Neuronal stem cell (in vitro differentiated cells): ENCODE measurements at regions not wholly inside any gene's neighbourhood (a gene's known extent, or its start where the extent isn't known, plus 50 kb on each side); places are given as distances from the start of the nearest gene placed in this dataset.
A peak's percentile ranks its signal among the peaks of the same experiment; 100 is the strongest.

ENCODE experiments used
- DNase-seq: peaks from one replicate; pipeline ENCODE4 v3.0.0-alpha.2; 2013; ENCODE audit warnings: low spot score
- H2AFZ ChIP-seq: one replicate; pipeline ENCODE4 v1.6.1; 2013; ENCODE audit warnings: mild to moderate bottlenecking, low read length, inconsistent platforms
- H2AK5ac ChIP-seq: 2 replicates; pipeline ENCODE4 v1.6.1; 2013; ENCODE audit warnings: low read depth, mild to moderate bottlenecking, inconsistent platforms, low read length, moderate library complexity, mixed read lengths
- H2BK120ac ChIP-seq: 2 replicates; pipeline ENCODE4 v1.6.1; 2013; ENCODE audit warnings: low read depth, mild to moderate bottlenecking, inconsistent platforms, low read length, moderate library complexity, mixed read lengths
- H2BK12ac ChIP-seq: one replicate; pipeline ENCODE4 v1.6.1; 2013; ENCODE audit warnings: low read length, inconsistent platforms
- H2BK15ac ChIP-seq: 2 replicates; pipeline ENCODE4 v1.6.1; 2013; ENCODE audit warnings: mild to moderate bottlenecking, low read length, inconsistent platforms, mixed read lengths
- H2BK5ac ChIP-seq: one replicate; pipeline ENCODE4 v1.6.1; 2013; ENCODE audit warnings: inconsistent platforms, mild to moderate bottlenecking, low read length, moderate library complexity
- H3K14ac ChIP-seq: one replicate; pipeline ENCODE4 v1.6.1; 2013; ENCODE audit warnings: low read length, inconsistent platforms
- H3K18ac ChIP-seq: 2 replicates; pipeline ENCODE4 v1.6.1; 2013; ENCODE audit warnings: low read length, inconsistent platforms
- H3K23ac ChIP-seq: 2 replicates; pipeline ENCODE4 v1.6.1; 2013; ENCODE audit warnings: low read depth, mild to moderate bottlenecking, mixed read lengths, low read length, inconsistent platforms; ENCODE audit not compliant: poor library complexity
- H3K27ac ChIP-seq: replicated peaks from 3 replicates; pipeline ENCODE4 v1.5.1; 2013; ENCODE audit warnings: low read length, inconsistent platforms
- H3K27me3 ChIP-seq, 3 experiments: 2 replicates each; pipeline ENCODE4 v1.6.1; 2013; ENCODE audit warnings: low read length in 3 of 3, mild to moderate bottlenecking in 2 of 3, inconsistent platforms in 1 of 3, low read depth in 1 of 3, mixed read lengths in 1 of 3, moderate library complexity in 1 of 3; ENCODE audit not compliant: control insufficient read depth in 3 of 3, insufficient read depth in 3 of 3
- H3K36me3 ChIP-seq, 2 donors: replicated peaks in 1 of 2; 2 replicates each; pipeline ENCODE4 v1.6.1; 2013; ENCODE audit warnings: low read length in 2 of 2; ENCODE audit not compliant: control insufficient read depth in 2 of 2, insufficient read depth in 2 of 2
- H3K4ac ChIP-seq: 2 replicates; pipeline ENCODE4 v1.6.1; 2013; ENCODE audit warnings: inconsistent platforms, mild to moderate bottlenecking, low read length, moderate library complexity
- H3K4me1 ChIP-seq, 2 donors: 1 replicate in 1 of 2; 2 replicates in 1 of 2; pipeline ENCODE4 v1.6.1; 2013; ENCODE audit warnings: low read length in 2 of 2, low read depth in 1 of 2; ENCODE audit not compliant: control insufficient read depth in 2 of 2, insufficient read depth in 1 of 2
- H3K4me2 ChIP-seq: one replicate; pipeline ENCODE4 v1.6.1; 2013; ENCODE audit warnings: mild to moderate bottlenecking, low read length, inconsistent platforms; ENCODE audit not compliant: insufficient read depth, poor library complexity, severe bottlenecking
- H3K4me3 ChIP-seq, 2 donors: 2 replicates each; pipeline ENCODE4 v1.5.1; 2013; ENCODE audit warnings: low read length in 2 of 2, mild to moderate bottlenecking in 2 of 2, inconsistent platforms in 1 of 2, moderate library complexity in 1 of 2
- H3K79me1 ChIP-seq: one replicate; pipeline ENCODE4 v1.6.1; 2013; ENCODE audit warnings: low read depth, mild to moderate bottlenecking, inconsistent platforms, low read length, moderate library complexity
- H3K9ac ChIP-seq: one replicate; pipeline ENCODE4 v1.6.1; 2013; ENCODE audit warnings: mild to moderate bottlenecking, low read depth, low read length, inconsistent platforms; ENCODE audit not compliant: poor library complexity
- H3K9me3 ChIP-seq, 2 donors: replicated peaks in 1 of 2; 2 replicates each; pipeline versions ENCODE3 to v1.6.1; 2013; ENCODE audit warnings: low read length in 2 of 2, mild to moderate bottlenecking in 2 of 2, inconsistent platforms in 1 of 2, low read depth in 1 of 2, mixed read lengths in 1 of 2, moderate library complexity in 1 of 2; ENCODE audit not compliant: control insufficient read depth in 2 of 2, insufficient read depth in 1 of 2
- H4K8ac ChIP-seq: one replicate; pipeline ENCODE4 v1.6.1; 2013; ENCODE audit warnings: low read depth, mild to moderate bottlenecking, inconsistent platforms, low read length, moderate library complexity
- H4K91ac ChIP-seq: one replicate; pipeline ENCODE4 v1.6.1; 2013; ENCODE audit warnings: low read length, low read depth, mild to moderate bottlenecking, inconsistent platforms; ENCODE audit not compliant: poor library complexity
- WGBS, 2 donors: extraction: QIAGEN DNeasy Blood & Tissue Kit; methylation state at CpG; one replicate each; pipeline ENCODE4 v1.1.7; 2013; ENCODE audit warnings: missing lambda C conversion rate in 2 of 2, mixed read lengths in 1 of 2; ENCODE audit not compliant: insufficient read length in 2 of 2, insufficient replicate concordance in 1 of 2; ENCODE audit errors: extremely low coverage in 2 of 2; 5-methylcytosine and 5-hydroxymethylcytosine counted together

- no peak overlapping the region for H2BK5ac ChIP-seq
- H3K36me3 ChIP-seq: no peaks in the 10 kb centered on the region
- no peak overlapping the region for H3K4me3 ChIP-seq
- no peak overlapping the region for H3K4me2 ChIP-seq
- H3K27me3 ChIP-seq: no peaks in the 10 kb centered on the region
- H3K27ac ChIP-seq: no peak overlapping the region
- H3K79me1 ChIP-seq: no peaks in the 10 kb centered on the region
- no peak overlapping the region for H3K4ac ChIP-seq
- no peak overlapping the region for H2AFZ ChIP-seq
- no peak overlapping the region for H4K91ac ChIP-seq
- no CpG with 5 or more reads among the region's 2 CpGs for WGBS, 2 donors
- no peak for DNase-seq
- H2AK5ac ChIP-seq: no peak overlapping the region
- peaks cover 0 to 8% of the 10 kb centered on the region in 2 donors for H3K4me1 ChIP-seq
- H3K9ac ChIP-seq: no peak overlapping the region
- no peak overlapping the region for H3K14ac ChIP-seq
- no peak overlapping the region for H2BK15ac ChIP-seq
- H3K9me3 ChIP-seq: no peaks in the 10 kb centered on the region
- no peak overlapping the region for H2BK12ac ChIP-seq
- no peak overlapping the region for H4K8ac ChIP-seq
- no peak overlapping the region for H3K18ac ChIP-seq
- H3K23ac ChIP-seq: no peak overlapping the region
- H2BK120ac ChIP-seq: no peak overlapping the region
Observed at GRCh38 chr12:58767496-58767895, 152.8 kb downstream of the LRIG3 start.

- H3K4me1 ChIP-seq: peaks cover 0 to 1% of the 10 kb centered on the region in 2 donors
- no peak overlapping the region for H2BK120ac ChIP-seq
- H3K36me3 ChIP-seq: no peaks in the 10 kb centered on the region
- no peak overlapping the region for H3K18ac ChIP-seq
- no peak overlapping the region for H2BK5ac ChIP-seq
- H2BK12ac ChIP-seq: no peak overlapping the region
- H2BK15ac ChIP-seq: no peak overlapping the region
- H2AK5ac ChIP-seq: no peak overlapping the region
- no peak overlapping the region for H3K4me3 ChIP-seq
- no peak overlapping the region for H3K4ac ChIP-seq
- H3K4me2 ChIP-seq: no peak overlapping the region
- no peak overlapping the region for H3K23ac ChIP-seq
- no peak overlapping the region for H4K91ac ChIP-seq
- H2AFZ ChIP-seq: no peak overlapping the region
- no peak overlapping the region for H3K9ac ChIP-seq
- no peaks in the 10 kb centered on the region for H3K79me1 ChIP-seq
- DNase-seq: no peak
- no peak overlapping the region for H4K8ac ChIP-seq
- H3K9me3 ChIP-seq: no peaks in the 10 kb centered on the region
- no peaks in the 10 kb centered on the region for H3K27me3 ChIP-seq
- no peak overlapping the region for H3K27ac ChIP-seq
- H3K14ac ChIP-seq: no peak overlapping the region
Observed at GRCh38 chr12:58773986-58774385, 146.3 kb downstream of the LRIG3 start.

GRCh38 chr12:58774731-58775130 is 145.6 kb downstream of the LRIG3 start:
- Histone ChIP-seq H3K36me3 (no peaks in the 10 kb centered on the region), H3K27me3 (no peaks in the 10 kb centered on the region), H4K8ac (no peak overlapping the region), H3K27ac (no peak overlapping the region), H3K4ac (no peak overlapping the region), H2BK120ac (no peak overlapping the region), H2BK5ac (no peak overlapping the region), H2BK12ac (no peak overlapping the region), H3K9me3 (no peaks in the 10 kb centered on the region), H3K79me1 (no peaks in the 10 kb centered on the region), H3K23ac (no peak overlapping the region), H3K14ac (no peak overlapping the region), H3K9ac (no peak overlapping the region), H2BK15ac (no peak overlapping the region), H2AK5ac (no peak overlapping the region), H2AFZ (peak overlapping the region; percentile 59), H3K18ac (no peak overlapping the region), H3K4me3 (no peak overlapping the region), H4K91ac (no peak overlapping the region), H3K4me2 (no peak overlapping the region), H3K4me1 (peaks cover 0 to 1% of the 10 kb centered on the region in 2 donors)
- no peak for DNase-seq
- WGBS, 2 donors: no CpG with 5 or more reads among the region's 2 CpGs

GRCh38 chr12:58775396-58775795 is 144.9 kb downstream of the LRIG3 start:
- Histone ChIP-seq H2AK5ac (no peak overlapping the region), H2BK12ac (no peak overlapping the region), H3K18ac (no peak overlapping the region), H3K4ac (no peak overlapping the region), H3K36me3 (no peaks in the 10 kb centered on the region), H3K27ac (no peak overlapping the region), H2BK5ac (no peak overlapping the region), H3K9me3 (no peaks in the 10 kb centered on the region), H3K9ac (no peak overlapping the region), H2AFZ (no peak overlapping the region), H3K23ac (no peak overlapping the region), H3K4me2 (no peak overlapping the region), H3K4me1 (peaks cover 0 to under 1% of the 10 kb centered on the region in 2 donors), H2BK120ac (no peak overlapping the region), H4K91ac (no peak overlapping the region), H3K4me3 (no peak overlapping the region), H4K8ac (no peak overlapping the region), H3K79me1 (no peaks in the 10 kb centered on the region), H2BK15ac (no peak overlapping the region), H3K27me3 (no peaks in the 10 kb centered on the region), H3K14ac (no peak overlapping the region)
- no CpG with 5 or more reads among the region's 1 CpG for WGBS, 2 donors
- DNase-seq: no peak
